Middle frontal gyrus (tissue), 1 donor: ENCODE measurements at regions not wholly inside any gene's neighbourhood (a gene's known extent, or its start where the extent isn't known, plus 50 kb on each side); places are given as distances from the start of the nearest gene placed in this dataset.

Source experiments
- DNase-seq: peaks from one replicate; pipeline ENCODE4 v3.0.0-alpha.2; 2015; ENCODE audit warnings: low spot score; ENCODE audit errors: extremely low spot score

- DNase-seq, result no peak
Observed at GRCh38 chr9:14560194-14560593, 133.0 kb downstream of the ZDHHC21 start.

- no peak for DNase-seq
Observed at GRCh38 chr9:14554886-14555285, 138.3 kb downstream of the ZDHHC21 start.

GRCh38 chr9:14547245-14548060 is 145.8 kb downstream of the ZDHHC21 start:
- no peak for DNase-seq

GRCh38 chr9:14546693-14547092 is 146.5 kb downstream of the ZDHHC21 start:
- no peak for DNase-seq

- no peak for DNase-seq
Observed at GRCh38 chr9:14542071-14542470, 151.2 kb downstream of the ZDHHC21 start.

GRCh38 chr9:14538526-14538925 is 154.7 kb downstream of the ZDHHC21 start:
- DNase-seq, result no peak

GRCh38 chr9:14535161-14535955 is 157.9 kb downstream of the ZDHHC21 start:
- DNase-seq, result no peak

GRCh38 chr9:14533867-14534640 is 159.2 kb downstream of the ZDHHC21 start:
- no peak for DNase-seq

- DNase-seq, result no peak
Observed at GRCh38 chr9:14532456-14533115, 160.6 kb downstream of the ZDHHC21 start.

GRCh38 chr9:14531341-14532269 is 161.6 kb downstream of the ZDHHC21 start:
- DNase-seq, result no peak

GRCh38 chr9:14530841-14531240 is 162.4 kb downstream of the ZDHHC21 start:
- DNase-seq, result no peak

GRCh38 chr9:14530366-14530765 is 162.9 kb downstream of the ZDHHC21 start:
- DNase-seq, result no peak

- DNase-seq, result no peak
Observed at GRCh38 chr9:14529629-14530028, 163.6 kb downstream of the ZDHHC21 start.

GRCh38 chr9:14529054-14529453 is 164.2 kb downstream of the ZDHHC21 start:
- no peak for DNase-seq

- no peak for DNase-seq
Observed at GRCh38 chr9:14526504-14526903, 166.7 kb downstream of the ZDHHC21 start.

- DNase-seq, result no peak
Observed at GRCh38 chr9:14525856-14526255, 167.4 kb downstream of the ZDHHC21 start.

GRCh38 chr9:14524873-14525515 is 168.2 kb downstream of the ZDHHC21 start:
- DNase-seq, result no peak

GRCh38 chr9:14523545-14523944 is 169.7 kb downstream of the ZDHHC21 start:
- DNase-seq, result no peak

GRCh38 chr9:14522627-14523379 is 170.4 kb downstream of the ZDHHC21 start:
- DNase-seq, result no peak
